DMS 273 (cell line): ENCODE measurements at regions not wholly inside any gene's neighbourhood (a gene's known extent, or its start where the extent isn't known, plus 50 kb on each side); places are given as distances from the start of the nearest gene placed in this dataset.
"Not testable (repeated sequence)": the region's sequence is repeated elsewhere in the genome, so short reads cannot be mapped to it uniquely, and the experiment has no call there.

Experiments used
- DNase-seq: peaks from one replicate; lab custom pipeline; 2025; ENCODE audit not compliant: unreplicated experiment; lab: John Stamatoyannopoulos, UW

GRCh38 chr17:15802917-15803316, 70.8 kb downstream of the TBC1D26 start:
- not testable (repeated sequence) for DNase-seq

- DNase-seq: not testable (repeated sequence)
These were observed 74.7 kb downstream of the TBC1D26 start for GRCh38 chr17:15806825-15807224.

- DNase-seq: not testable (repeated sequence)
These were observed 81.3 kb downstream of the TBC1D26 start for GRCh38 chr17:15813388-15813787.

- DNase-seq: not testable (repeated sequence)
These were observed 81.9 kb downstream of the TBC1D26 start for GRCh38 chr17:15814003-15814402.

GRCh38 chr17:15817861-15818260, 85.8 kb downstream of the TBC1D26 start:
- DNase-seq: not testable (repeated sequence)

- DNase-seq: not testable (repeated sequence)
These were observed 90.2 kb downstream of the TBC1D26 start for GRCh38 chr17:15822280-15822679.

- DNase-seq: peak; percentile 79
These were observed 96.7 kb downstream of the TBC1D26 start for GRCh38 chr17:15828727-15829314.

- peak; percentile 1 for DNase-seq
These were observed 98.1 kb downstream of the TBC1D26 start for GRCh38 chr17:15830221-15830620.

GRCh38 chr17:15831182-15831581, 99.1 kb downstream of the TBC1D26 start:
- not testable (repeated sequence) for DNase-seq

- not testable (repeated sequence) for DNase-seq
These were observed 100.9 kb downstream of the TBC1D26 start for GRCh38 chr17:15832921-15833480.

GRCh38 chr17:15833890-15834289, 101.8 kb downstream of the TBC1D26 start:
- DNase-seq: not testable (repeated sequence)

- not testable (repeated sequence) for DNase-seq
These were observed 103.4 kb downstream of the TBC1D26 start for GRCh38 chr17:15835481-15835880.

- not testable (repeated sequence) for DNase-seq
These were observed 104.3 kb downstream of the TBC1D26 start for GRCh38 chr17:15836249-15836982.

GRCh38 chr17:15836991-15837390, 104.9 kb downstream of the TBC1D26 start:
- DNase-seq: not testable (repeated sequence)

- DNase-seq: not testable (repeated sequence)
These were observed 97.3 kb upstream of the ADORA2B start for GRCh38 chr17:15847447-15848229.

GRCh38 chr17:15849054-15849453, 95.9 kb upstream of the ADORA2B start:
- not testable (repeated sequence) for DNase-seq

GRCh38 chr17:15850071-15850470, 94.9 kb upstream of the ADORA2B start:
- DNase-seq: not testable (repeated sequence)

GRCh38 chr17:15850687-15851086, 94.2 kb upstream of the ADORA2B start:
- DNase-seq: not testable (repeated sequence)

- not testable (repeated sequence) for DNase-seq
These were observed 92.1 kb upstream of the ADORA2B start for GRCh38 chr17:15852863-15853262.

GRCh38 chr17:15856191-15856590, 88.7 kb upstream of the ADORA2B start:
- not testable (repeated sequence) for DNase-seq

GRCh38 chr17:15856745-15857144, 88.2 kb upstream of the ADORA2B start:
- not testable (repeated sequence) for DNase-seq
